HG03025 (cell line): ENCODE measurements at regions not wholly inside any gene's neighbourhood (a gene's known extent, or its start where the extent isn't known, plus 50 kb on each side); places are given as distances from the start of the nearest gene placed in this dataset.
A peak's percentile ranks its signal among the peaks of the same experiment; 100 is the strongest.

Experiments
- ATAC-seq: cut with Tn5 transposase; IDR thresholded peaks from one replicate; pipeline ENCODE4 v1.9.1; 2021; ENCODE audit warnings: mild to moderate bottlenecking, moderate library complexity; ENCODE audit not compliant: unreplicated experiment, low FRiP score

DNA sequence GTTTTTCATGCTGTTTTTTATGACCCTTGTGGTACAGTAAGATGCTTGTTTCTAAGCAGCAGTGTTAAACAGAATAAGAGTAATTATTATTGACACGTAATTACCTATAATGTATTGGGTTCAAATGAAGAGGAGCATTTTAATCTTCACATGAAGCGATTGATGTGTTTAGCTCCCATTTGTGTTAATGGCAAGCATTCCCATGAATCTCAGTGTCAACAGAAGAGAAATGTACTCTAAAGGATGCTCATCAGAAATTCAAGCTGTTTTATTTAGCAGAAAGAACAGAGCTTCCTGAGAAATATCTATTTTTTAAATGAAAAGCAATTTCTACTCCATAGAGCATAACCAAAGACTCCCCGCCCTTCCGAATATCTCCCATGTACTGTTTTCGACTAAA is 341.3 kb upstream of the LINC00305 start:
- ATAC-seq: no peak

DNA sequence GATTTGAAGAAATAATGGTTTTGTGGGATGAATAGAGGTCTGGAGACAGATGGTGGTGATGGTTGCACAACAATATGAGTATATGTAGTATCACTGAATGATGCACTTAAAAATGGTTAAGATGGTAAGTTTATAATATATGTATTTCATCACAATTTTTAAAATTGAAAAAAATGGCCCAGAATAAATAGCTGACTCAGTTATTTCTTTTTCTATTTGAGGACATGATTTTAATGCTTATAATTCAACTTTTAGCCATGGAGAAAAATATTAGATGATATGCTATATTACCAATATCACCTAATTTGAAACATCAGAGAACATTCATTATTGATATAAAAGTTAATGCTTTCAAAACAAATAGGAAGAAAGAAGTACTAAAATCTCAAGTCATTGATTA is 339.8 kb upstream of the LINC00305 start:
- no peak for ATAC-seq

DNA sequence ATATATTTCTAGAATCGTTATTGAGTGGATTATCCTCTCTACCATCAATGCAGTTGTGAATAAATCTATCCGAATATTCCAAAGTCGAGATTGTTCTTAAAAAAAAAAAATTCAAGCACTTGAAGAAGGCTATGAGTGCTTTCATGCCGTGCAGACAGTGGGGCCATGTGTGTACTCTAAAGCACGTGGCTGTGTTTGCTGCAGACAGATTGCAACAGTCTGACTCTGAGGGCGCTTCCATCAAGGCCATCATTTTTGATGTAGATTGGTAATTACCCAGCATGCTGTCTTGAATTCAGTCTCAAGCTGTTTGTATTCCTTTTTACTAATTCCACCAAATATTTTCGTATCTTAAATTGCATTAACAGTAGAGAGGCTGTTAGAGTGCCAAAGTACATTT is 325.9 kb upstream of the LINC00305 start:
- no peak for ATAC-seq

DNA sequence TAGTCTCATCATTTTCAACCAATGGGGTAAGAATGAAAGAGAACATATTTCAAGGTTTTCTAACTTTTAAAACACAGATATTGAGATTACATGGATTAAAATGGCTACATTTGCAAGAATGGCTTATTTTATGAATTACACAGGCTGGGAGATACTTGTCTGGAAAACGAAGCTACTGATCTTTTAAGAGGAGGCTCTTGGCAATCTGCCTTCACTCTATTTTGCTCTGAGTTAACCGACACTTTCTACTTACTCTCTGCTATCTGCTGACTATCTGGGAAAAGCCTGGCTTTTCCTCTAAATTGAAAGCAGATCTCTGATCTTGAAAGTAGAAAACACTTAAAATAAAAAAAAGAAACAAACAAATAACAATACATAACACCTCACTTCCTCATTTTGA is 325.4 kb upstream of the LINC00305 start:
- ATAC-seq: no peak

DNA sequence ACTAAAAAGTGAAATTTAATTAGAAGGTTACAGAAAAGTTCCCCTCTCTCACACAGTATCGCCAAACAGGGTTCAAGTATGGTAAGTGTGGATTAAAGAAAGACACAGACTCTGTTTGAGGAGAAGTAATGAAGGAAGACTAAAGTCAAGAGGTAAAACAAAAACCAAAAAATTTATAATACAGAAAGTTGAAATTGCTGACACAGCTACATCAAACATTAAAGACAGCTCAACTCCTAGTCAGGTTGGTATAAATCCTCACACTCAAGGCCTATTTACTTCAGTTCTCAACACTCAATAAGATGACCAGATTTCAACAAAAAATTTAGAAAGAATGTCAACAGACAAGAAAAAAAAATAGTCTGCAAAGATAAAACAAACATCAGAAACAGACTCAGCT is 300.5 kb upstream of the LINC00305 start:
- ATAC-seq: no peak

DNA sequence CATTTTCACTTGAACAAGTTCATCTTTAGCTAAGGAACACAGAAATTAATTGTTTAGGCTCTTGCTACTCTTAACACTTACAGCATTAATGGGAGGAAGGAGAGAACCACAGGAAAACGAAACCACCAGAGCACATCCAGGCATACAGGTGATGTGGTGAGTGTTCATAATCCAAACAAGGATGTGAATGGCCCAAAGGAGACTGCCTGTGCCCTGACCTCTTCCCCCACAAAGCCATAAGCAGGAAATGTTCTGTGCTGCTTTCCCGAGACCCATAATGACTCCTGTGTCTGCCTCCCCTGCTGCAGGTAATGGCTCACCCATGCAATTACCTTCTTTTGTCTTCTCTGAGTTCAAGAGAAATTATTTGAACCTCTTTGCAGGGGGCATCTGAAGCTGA is 295.9 kb upstream of the LINC00305 start:
- ATAC-seq: no peak

DNA sequence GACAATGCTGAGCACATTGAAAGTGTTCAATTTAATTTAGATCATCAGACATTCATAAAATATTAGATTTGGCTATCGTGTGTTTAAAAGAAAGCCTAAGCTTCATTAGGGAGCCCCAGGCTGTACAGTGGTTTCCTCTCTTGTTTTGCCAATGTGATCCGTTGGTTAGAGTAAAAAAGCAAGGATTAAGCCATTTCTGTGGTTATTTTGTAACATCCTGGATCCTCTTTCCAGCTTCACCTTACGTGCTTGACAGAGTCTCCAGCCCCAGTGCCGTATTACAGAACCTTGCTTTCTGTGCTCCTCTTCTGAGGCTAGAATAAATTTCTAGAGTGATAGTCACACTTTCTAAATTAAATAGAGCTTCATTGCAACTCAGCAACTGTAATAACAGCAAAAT is 289.3 kb upstream of the LINC00305 start:
- ATAC-seq: no peak

DNA sequence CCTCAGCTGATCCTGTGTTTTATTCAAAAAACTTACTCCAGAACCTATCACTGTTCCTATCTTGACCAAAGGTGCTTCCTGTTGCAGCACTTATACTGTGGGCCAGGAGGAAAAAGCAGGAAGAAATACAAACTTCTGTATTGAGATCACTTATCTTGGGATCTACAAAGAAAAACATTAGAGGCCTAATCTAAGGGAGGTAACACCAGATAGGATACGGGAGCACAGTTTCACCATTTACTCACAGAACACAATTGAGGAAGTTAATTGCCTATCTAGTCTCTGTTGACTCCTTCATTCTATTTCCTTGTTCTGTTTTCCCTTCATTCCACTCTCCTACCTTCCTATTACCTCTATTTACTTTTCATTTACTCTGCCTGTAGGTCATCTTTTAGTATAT is 287.2 kb upstream of the LINC00305 start:
- ATAC-seq: no peak

DNA sequence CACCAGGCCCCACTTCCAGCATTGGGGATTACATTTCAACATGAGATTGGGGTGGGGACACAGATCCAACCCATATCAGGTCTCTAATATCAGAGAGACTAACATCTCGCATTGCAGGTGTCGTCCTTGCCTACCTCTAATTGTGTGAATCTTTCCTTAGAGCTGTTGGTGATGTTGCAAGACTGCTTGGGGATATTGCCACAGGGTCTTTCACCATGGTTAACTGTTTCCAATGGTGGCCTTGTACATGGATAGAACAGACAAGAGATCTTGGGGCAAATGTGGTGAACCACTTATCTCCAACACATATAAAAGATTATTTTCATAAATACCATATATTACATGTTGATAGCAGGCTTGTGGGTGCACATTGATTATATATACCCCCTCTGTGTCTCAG is 270.3 kb upstream of the LINC00305 start:
- no peak for ATAC-seq

DNA sequence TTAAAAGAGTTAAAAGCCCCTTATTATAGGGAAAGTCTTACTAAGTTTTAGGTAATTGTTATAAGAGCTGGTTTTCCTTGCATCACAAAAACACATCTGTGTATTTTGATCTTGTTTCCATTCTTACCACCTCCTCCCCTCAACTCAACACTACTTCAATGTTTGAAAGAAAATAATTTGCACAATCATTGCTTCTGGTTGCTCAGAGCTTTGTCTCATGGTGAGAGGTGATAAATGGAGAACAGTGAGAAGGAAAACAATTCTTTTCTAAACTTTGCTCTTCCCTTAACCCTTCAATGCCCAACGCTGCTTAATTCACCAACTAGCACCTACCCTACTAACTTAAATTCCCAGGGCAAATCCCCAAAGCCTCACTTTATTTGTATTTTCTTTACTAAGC is 268.1 kb upstream of the LINC00305 start:
- no peak for ATAC-seq

DNA sequence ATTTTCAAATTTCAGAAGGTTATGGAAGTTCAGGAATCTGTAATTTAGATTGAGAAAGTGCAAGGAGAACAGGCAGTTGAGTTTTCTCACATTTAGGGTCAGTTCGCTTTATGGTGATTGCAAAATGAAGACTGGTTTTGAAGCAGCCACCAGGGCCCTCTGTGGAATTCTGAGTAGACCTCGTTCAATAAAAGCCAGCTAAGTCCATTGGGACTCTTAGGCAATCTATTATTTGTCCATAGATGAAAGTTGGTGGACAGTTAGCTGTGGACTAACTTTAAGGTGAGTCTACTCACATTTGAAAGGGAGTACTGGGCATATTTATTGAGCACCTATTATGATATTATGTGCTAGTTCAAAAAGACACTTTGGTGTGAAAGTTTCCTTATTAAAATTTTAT is 266.3 kb upstream of the LINC00305 start:
- no peak for ATAC-seq

DNA sequence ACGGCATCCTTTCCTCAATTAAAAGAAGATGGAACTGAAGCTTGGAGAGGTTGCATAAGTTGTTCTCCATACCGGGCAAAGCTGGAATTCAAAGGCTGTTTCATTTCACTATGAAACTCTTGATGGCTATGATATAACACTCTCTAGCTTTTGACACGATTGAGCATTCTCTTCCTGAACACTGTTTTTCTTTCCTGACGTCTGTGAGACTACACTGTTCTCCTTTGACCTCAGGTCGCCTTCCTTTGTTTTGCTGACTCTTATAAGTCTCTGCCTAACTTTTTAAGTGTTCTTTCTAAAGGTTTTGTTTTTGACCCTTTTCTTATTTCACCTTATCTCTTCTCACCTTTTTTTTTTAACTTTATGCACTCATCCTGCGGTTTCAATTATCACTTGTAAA is 261.8 kb upstream of the LINC00305 start:
- ATAC-seq: no peak

DNA sequence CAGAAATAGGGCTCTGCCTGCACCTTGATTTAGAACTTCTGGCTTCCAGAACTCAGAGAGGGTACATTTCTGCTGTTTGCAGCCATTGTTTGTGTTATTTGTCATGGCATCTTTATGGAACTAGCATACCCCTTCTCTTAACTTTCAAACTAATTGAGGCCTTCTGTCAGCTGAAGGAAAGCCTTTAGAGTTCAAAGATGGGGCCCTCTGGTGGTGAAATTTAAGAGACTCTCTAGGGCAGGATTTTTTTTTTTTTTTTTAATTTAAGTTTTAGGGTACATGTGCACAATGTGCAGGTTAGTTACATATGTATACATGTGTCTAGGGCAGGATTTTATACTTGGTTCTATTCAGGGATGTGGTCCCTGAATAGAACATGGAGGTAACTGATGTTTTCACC is 260.6 kb upstream of the LINC00305 start:
- ATAC-seq: peak; percentile 42

DNA sequence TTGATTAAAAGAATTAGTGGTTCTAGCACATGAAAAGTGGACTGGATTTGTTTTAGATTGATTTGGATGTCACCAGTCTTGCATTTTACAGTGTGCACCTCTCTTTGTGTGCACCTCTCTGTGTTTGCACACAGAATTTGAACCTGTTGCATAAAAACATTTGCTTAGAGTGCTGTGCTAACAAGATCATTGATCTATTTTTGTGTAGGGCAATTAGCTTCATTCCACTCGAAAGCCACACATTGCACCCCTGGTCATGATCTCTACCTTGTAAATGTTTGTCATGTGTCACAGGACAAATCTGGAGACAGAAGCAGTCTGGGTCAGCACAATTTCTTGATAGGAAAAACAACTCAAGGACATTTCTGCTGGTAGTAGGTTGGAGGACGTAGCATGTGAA is 258.7 kb upstream of the LINC00305 start:
- ATAC-seq: no peak

DNA sequence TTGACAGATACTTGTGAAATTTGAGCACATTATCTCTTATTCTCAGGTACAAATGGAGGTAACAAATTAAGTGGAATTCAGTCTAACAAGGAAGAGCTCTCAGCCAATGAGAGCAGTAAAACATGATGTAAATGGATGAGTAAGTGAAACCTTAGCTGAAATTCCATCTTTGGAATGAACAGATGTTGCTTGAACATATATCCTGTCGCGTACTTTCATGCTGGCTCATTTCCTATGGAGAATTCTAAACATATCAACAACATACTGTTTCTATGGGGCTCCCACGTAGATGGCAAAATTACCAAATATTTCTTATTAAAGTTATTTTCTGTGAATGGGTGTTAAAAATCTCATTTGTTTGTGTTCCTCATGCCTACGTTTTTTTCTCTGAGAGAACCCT is 256.3 kb upstream of the LINC00305 start:
- ATAC-seq: no peak

DNA sequence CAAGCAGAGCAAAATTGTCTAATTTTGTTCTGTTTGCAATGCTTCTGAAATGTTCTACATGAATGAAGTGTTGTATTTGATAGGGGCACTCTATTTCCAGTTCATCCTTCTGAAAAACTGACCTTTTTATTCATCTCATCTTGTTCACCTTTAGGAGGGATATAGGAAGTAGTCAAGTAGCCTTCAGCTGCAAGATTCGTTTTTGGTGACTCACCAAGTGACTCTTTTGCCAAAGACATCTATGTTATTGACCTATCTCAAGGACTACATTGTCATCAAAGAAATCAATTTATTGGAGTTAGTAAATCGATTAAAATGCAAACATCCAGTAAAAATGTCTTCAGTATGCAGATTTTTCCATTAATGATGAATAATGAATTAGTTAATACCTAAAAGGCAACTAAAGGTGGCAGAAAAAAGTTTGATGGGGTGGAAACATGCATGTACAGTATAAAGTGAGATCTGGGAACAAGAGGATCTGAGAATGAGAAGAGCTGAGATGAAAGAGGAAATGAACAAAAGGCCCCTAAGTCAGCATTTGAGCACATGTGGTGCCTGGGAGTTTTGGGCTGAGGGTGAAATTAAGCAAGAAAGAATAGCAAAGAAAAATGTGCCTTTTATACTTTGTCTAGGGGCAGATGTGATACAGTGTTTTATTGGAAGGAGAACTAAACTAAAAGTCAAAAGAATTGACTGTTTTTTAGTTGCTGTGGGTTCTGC is 255.1 kb upstream of the LINC00305 start:
- ATAC-seq: no peak

DNA sequence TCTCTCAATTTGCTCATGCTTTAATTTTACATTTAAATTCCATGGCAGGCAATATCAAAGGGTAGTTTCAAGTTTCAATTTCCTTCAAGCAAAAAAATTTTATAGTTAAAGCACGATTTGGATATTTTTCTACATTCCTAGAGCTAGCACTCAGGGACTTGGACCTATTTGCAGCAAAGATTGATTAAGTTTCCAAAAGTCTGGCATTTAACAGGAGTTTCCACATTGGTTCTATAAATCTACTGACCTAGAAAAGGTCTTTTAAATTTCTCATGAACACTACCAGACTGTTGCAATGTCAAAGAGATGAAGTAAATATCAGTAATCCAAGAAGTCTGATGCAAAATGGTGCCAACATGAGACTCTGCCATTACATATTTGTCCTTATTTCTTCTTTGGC is 253.7 kb upstream of the LINC00305 start:
- ATAC-seq: no peak

DNA sequence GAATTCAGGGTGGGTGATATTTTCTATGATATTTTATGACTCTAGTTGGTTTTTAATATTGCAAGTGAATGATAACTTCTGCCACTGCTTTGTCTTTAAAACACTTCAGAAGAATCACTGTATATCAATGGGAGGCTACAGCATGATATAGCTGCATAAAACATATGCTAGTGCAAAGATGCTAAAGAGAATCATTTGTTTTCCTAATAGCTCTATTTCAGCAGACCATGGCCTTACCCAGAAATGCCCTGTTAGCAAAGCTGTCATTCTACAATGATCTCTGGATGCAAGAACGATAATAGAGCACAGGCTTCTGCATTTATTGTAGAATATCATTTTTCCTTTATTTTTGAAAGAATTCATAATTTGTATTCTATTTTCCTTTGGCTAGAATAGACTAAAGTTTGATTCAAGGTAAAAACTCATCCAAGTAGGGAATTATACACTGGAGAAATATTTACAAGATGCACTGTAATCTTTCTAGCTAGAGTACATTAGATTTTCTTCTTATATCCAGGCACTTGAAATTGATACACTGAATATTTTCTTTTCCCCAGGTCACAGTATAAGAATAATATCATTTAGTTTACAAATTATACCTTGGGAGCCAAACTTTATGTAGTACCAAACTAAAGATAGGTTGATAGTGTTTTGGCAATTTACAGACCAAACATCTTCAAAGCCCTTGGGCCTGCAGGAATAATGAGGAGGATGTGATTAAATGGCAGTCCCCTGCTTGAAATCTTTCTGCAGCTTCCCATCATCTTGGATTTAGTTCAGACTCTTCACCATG is 252.6 kb upstream of the LINC00305 start:
- no peak for ATAC-seq

DNA sequence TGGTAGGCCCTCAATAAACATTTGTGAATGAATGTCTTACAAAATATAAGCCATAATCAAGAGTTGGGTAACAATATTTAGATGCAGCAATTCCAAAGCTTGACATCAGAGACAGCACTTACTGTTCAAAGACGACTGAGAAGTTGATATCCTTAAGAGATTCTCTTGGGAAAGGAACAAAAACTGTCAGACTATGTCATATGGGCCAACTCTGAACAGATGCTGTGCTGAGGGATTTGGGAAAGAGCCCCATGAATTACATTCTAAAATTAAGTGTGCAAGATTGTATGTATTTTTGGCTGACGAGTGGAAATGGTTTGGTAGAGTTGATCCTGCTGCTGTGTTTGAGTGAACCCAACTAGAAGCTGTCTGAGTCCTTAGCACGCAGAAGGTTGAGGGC is 250.7 kb upstream of the LINC00305 start:
- no peak for ATAC-seq

DNA sequence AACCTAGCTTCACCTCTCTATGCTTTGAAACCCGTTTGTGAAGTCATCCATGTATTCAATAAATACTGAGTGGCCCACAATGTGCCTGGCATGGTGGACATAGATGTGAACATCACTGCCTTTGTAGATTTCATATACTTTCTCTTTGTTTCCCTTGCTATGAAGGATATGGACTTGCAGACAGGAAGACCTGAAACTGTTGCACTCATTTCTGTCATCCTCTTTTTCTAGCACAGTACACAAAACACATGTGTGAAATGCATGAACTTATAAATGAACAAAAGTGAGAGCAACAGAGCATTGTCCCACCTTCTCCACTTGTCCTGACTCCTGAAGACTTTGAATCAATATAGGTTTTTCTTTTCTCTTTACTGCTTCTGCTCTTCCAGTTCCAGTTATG is 249.4 kb upstream of the LINC00305 start:
- no peak for ATAC-seq

DNA sequence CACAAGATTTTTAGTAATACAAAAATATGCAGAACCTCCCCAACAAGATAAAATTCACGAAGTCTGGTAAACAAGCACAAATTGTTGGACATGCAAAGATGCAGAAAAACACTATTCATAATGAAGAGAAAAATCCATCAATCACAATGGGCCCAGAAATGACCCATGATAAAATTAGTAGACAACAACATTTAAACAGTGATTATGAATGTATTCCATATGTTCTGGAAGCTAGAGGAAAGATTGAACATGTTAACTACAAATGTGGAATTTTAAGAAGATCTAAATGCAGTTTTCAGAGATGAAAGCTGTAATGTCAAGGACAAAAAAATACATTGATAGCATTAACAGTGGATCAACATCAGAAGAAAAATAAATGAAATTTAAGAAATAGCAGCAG is 243.3 kb upstream of the LINC00305 start:
- ATAC-seq: no peak

DNA sequence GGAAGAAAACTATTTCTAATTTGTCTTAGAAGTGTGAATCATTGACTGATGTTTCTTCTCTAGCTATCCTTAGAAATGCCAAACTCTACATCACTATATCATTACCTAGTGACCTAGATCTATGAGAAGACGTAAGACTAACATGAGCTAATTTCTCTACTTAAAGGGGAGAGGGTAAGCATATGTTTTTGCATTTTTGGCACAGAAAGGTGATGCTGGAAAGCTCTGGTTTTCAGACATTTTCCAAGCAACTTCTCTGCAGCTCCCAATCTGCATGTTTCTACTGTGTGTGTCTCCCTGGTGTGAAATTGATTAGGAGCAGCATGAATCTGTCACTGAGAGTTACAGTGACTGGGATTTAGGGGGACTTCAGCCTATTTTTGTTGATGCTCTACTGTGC is 235.2 kb upstream of the LINC00305 start:
- ATAC-seq: no peak
